ENCODE measurements at regions not wholly inside any gene's neighbourhood (a gene's known extent, or its start where the extent isn't known, plus 50 kb on each side); places are given as distances from the start of the nearest gene placed in this dataset.

DNA sequence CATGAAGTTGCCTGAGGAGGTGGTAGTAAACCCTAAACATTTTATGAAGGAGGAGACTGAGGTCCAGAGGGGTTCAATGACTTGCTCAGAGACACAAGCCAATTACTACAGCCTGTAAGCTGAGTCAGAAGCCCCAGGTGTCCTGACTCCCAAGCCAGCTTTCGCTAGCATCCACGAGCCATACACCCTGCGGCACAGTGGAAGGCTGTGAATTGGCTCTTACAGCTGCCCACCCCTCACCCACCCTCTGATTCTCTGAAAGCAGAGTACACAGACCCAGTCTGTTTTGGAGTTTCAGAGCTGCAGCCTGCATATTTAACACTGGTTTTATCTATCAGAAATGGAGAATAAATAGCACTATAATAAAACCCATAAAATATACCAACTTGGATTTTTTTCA, 253.4 kb downstream of the IGSF11 start:
- TF ChIP-seq, protein P1, sequence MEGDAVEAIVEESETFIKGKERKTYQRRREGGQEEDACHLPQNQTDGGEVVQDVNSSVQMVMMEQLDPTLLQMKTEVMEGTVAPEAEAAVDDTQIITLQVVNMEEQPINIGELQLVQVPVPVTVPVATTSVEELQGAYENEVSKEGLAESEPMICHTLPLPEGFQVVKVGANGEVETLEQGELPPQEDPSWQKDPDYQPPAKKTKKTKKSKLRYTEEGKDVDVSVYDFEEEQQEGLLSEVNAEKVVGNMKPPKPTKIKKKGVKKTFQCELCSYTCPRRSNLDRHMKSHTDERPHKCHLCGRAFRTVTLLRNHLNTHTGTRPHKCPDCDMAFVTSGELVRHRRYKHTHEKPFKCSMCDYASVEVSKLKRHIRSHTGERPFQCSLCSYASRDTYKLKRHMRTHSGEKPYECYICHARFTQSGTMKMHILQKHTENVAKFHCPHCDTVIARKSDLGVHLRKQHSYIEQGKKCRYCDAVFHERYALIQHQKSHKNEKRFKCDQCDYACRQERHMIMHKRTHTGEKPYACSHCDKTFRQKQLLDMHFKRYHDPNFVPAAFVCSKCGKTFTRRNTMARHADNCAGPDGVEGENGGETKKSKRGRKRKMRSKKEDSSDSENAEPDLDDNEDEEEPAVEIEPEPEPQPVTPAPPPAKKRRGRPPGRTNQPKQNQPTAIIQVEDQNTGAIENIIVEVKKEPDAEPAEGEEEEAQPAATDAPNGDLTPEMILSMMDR (IDR thresholded peaks at IDR 0.05; ENCODE audit: low read depth, low read length): no peak
- no peak overlapping the region for H3K4me3 ChIP-seq (ENCODE audit: low read depth, low read length)

DNA sequence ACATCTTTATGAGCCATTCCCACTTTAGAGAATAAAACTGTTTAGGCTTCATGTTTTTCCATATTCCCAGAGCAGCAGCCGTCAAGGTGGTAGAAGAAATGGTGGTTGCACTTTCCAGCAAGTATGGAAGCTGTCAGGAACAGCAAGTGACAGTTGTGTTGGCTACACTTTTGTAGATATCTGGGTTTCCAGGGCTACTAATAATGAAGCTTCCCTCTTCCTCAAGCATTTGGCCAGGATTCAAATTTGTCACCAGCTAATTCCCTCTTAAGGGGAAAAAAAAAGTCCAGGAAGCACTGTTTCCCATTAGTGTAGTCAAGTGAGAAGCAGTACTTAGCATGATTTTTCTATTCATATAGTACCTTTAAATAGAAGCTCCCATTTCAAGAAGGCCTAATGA, 252.8 kb downstream of the IGSF11 start:
- TF ChIP-seq, protein P1 (IDR thresholded peaks at IDR 0.05; ENCODE audit: low read depth, low read length): no peak
- no peak overlapping the region for H3K4me3 ChIP-seq (ENCODE audit: low read depth, low read length)

DNA sequence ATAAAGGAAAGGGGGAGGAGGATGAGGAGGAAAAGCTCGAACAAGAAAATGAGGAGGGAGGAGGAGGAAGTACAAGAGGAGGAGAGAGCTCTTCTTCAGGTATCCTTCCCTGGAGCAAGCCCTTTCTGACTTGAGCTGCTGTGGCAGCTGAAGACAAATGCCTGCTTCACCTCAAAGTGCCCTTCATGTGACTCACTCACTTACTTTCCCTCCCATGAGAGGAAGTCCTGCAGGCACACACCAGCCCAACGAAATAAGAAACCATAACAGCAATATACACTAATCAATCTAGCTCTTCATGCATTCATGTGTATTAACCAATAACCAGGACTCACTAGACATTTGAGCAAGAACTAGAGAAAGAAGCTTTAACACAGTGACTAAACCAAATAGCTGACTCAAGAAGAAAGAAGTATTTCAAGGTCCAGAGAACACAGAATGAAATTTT, 251.9 kb downstream of the IGSF11 start:
- H3K4me3 ChIP-seq (ENCODE audit: low read depth, low read length): no peak overlapping the region
- TF ChIP-seq, protein P1 (IDR thresholded peaks at IDR 0.05; ENCODE audit: low read depth, low read length): no peak

DNA sequence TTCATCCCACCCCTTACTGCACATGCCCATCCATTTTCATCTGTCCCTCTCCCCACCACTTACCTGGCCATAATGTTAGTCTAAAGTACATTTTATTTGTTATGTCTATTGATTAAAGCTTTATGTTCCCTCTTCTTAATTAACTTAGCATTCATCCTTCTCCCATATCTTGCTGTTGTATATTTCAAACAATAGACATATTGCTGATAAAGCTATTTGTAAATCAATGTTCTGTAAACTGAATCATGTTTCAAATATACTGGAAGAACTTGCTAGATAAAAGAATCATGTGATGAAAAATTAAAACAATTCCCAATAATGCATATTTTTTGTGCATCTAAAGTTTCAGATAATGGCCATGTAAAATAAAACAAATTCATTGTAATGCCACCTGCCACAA, 249.2 kb downstream of the IGSF11 start:
- no peak overlapping the region for H3K4me3 ChIP-seq (ENCODE audit: low read depth, low read length)
- TF ChIP-seq, protein P1 (IDR thresholded peaks at IDR 0.05; ENCODE audit: low read depth, low read length): no peak

DNA sequence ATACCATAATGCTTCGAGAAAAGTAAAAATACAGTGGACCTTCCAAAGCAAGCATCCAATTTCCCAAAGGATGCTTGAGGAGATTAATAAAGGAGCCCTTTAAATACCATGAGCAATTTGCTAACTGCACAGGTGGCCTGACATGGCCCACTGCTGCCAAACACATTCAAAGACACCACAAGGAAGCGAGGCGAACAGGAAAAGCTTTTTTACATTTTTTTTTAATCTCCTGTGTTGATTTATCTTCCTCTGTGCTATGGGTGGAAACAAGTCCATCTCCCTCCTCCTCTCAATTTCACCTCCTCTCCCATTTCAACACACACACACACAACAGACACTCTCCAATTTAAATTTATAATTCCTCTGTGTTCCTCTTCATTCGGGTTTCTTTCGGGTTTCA, 243.4 kb downstream of the IGSF11 start:
- TF ChIP-seq, protein P1 (IDR thresholded peaks at IDR 0.05; ENCODE audit: low read depth, low read length): no peak
- H3K4me3 ChIP-seq (ENCODE audit: low read depth, low read length): no peak overlapping the region

DNA sequence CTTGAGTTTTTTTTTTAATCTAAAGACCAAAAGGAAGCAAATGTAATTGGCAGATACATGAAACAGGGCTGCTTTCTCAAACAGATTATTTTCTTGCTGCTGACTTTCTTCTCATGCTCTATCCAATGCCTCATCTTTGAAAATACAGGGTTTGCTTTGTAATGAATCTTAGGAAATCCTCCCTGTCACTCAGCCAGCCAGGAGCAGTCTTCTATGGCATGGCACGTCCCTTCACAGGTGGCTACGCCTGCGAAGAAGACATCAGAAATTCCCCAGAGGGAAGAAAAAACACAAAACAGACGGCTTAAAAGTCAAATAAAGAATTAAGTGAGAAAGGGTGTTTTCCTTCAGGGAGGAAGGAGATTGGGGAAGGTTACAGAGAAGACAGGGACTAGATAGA, 242.5 kb downstream of the IGSF11 start:
- no peak overlapping the region for H3K4me3 ChIP-seq (ENCODE audit: low read depth, low read length)
- TF ChIP-seq, protein P1 (IDR thresholded peaks at IDR 0.05; ENCODE audit: low read depth, low read length): no peak

DNA sequence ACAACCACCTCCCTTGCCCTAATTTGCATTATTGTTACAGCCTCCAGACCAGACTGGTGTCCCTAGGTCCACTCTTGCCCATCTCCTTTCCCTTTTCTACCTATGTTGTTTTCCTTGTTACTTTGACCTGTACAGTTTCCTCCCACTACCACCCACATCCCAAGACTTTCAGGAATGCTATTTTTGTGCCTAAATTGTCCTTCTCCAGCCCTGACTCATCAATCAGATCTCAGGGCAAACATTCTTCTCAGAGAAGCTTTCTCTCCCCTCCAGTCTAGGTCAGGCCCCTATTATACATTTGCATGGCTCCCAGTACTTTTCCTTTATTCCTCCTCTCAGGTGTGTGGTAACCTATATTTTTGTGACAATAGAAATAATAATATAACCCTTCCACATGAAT, 241.5 kb downstream of the IGSF11 start:
- TF ChIP-seq, protein P1 (IDR thresholded peaks at IDR 0.05; ENCODE audit: low read depth, low read length): no peak
- no peak overlapping the region for H3K4me3 ChIP-seq (ENCODE audit: low read depth, low read length)

All from WI38 (cell line).